ENCODE measurements at regions not wholly inside any gene's neighbourhood (a gene's known extent, or its start where the extent isn't known, plus 50 kb on each side); places are given as distances from the start of the nearest gene placed in this dataset.

DNA sequence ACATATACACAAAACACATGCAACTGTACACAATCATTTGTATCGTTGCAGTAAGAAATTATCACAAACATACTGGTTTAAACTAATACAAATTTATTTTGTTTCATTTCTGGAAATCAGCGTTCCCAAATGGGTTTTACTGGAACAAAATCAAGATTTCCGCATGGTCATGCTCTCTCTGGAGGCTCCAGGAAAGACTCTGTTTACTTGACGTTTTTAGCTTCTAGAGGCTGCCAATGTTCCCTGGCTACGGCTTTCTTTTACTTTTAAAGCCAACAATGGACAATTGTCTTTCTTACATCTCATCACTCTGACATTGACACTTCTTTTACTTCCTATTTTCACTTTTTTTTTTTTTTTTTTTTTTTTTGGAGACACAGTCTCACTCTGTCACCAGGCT lies 793.1 kb downstream of the CDH9 start:
- H3K27ac ChIP-seq: no peak overlapping the region
- no peak overlapping the region for H3K4me3 ChIP-seq
- 57% methylated on average over 5 of the region's 5 CpGs for WGBS
- no peaks in the 10 kb centered on the region for H3K36me3 ChIP-seq
- TF ChIP-seq CTCF (IDR thresholded peaks at IDR 0.05) (no peak), POLR2AphosphoS5 (IDR thresholded peaks at IDR 0.05) (no peak), POLR2A (IDR thresholded peaks at IDR 0.05) (no peak), EP300 (IDR thresholded peaks at IDR 0.05) (no peak)
- no peak for DNase-seq (ENCODE audit: low spot score in 2 of 2)
- no peaks in the 10 kb centered on the region for H3K4me1 ChIP-seq
- no peaks in the 10 kb centered on the region for H3K9me3 ChIP-seq
- H3K27me3 ChIP-seq: no peaks in the 10 kb centered on the region

DNA sequence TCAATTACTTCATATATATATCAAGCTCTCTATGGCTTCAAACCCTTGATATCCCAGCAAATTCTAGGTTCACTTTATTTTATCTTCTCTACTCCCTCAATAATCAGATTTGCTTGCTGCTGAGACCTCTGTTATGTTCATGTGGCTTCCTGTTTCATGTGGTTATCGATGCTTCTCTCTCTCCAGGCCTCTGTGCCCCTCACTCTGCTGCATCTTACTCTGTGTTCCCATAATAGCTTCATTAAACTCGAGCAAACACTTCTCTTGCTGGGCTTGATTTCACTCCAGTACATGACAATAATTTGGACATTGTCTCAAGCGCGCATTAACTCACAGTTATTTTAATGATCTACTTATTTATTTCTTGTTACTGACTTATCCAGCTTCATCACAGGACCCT lies 798.8 kb downstream of the CDH9 start:
- Histone ChIP-seq H3K27ac (no peak overlapping the region), H3K4me1 (no peaks in the 10 kb centered on the region), H3K36me3 (no peaks in the 10 kb centered on the region), H3K9me3 (no peaks in the 10 kb centered on the region), H3K4me3 (no peak overlapping the region), H3K27me3 (no peaks in the 10 kb centered on the region)
- WGBS: 77% methylated on average over 4 of the region's 4 CpGs
- TF ChIP-seq CTCF (IDR thresholded peaks at IDR 0.05) (no peak), POLR2A (IDR thresholded peaks at IDR 0.05) (no peak), POLR2AphosphoS5 (IDR thresholded peaks at IDR 0.05) (no peak), EP300 (IDR thresholded peaks at IDR 0.05) (no peak)
- DNase-seq (ENCODE audit: low spot score in 2 of 2): no peak

DNA sequence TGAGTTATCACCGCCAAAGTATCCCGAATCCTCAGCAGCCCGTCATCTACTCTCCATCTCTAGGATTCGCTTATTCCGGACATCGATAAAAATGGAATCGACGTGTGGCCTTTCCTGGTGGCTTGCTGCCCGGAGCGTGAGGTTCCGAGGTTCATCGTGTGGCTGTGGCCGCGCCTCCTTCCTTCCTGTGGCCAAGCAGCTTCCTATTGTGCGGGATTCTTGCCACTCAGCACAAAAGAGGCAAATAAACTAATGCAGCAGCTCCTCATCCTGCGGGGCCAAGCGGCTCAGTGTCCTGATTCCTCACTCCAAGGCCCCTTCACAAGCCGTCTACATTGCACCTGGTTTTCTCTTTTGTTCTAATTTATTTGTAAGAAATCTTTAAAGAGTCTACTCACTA lies 800.9 kb downstream of the CDH9 start:
- no peak overlapping the region for H3K4me3 ChIP-seq
- H3K4me1 ChIP-seq: no peaks in the 10 kb centered on the region
- WGBS: 96% methylated on average over 18 of the region's 18 CpGs
- no peaks in the 10 kb centered on the region for H3K9me3 ChIP-seq
- no peak for DNase-seq (ENCODE audit: low spot score in 2 of 2)
- no peaks in the 10 kb centered on the region for H3K36me3 ChIP-seq
- H3K27ac ChIP-seq: no peak overlapping the region
- no peaks in the 10 kb centered on the region for H3K27me3 ChIP-seq
- TF ChIP-seq EP300 (IDR thresholded peaks at IDR 0.05) (no peak), CTCF (IDR thresholded peaks at IDR 0.05) (no peak), POLR2A (IDR thresholded peaks at IDR 0.05) (no peak), POLR2AphosphoS5 (IDR thresholded peaks at IDR 0.05) (no peak)

DNA sequence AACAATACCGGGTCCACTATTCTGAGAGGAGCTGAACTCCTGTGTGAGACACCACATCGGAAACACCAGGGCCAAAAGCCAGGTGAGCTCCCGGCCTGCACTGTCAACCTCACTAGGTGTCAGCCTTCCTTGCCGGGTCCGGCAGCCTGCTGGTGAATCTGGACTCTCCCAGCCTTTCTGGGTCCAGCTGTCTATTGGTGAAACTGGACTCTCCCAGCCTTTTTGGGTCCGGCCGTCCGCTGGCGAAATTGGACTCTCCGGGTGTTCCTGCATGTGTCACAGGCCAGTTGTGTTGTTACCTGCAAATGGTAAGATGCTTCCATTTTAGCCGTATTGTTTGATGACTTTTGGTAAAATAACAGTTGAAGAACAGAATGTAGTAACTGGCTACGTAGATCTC lies 801.5 kb downstream of the CDH9 start:
- H3K27me3 ChIP-seq: no peaks in the 10 kb centered on the region
- no peaks in the 10 kb centered on the region for H3K4me1 ChIP-seq
- H3K9me3 ChIP-seq: no peaks in the 10 kb centered on the region
- no peak overlapping the region for H3K4me3 ChIP-seq
- DNase-seq (ENCODE audit: low spot score in 2 of 2): no peak
- no peak overlapping the region for H3K27ac ChIP-seq
- 95% methylated on average over 12 of the region's 12 CpGs for WGBS
- H3K36me3 ChIP-seq: no peaks in the 10 kb centered on the region
- no peak for TF ChIP-seq EP300 (IDR thresholded peaks at IDR 0.05)

GRCh38 chr5:26232706-26233105 lies 805.7 kb downstream of the CDH9 start:
- Histone ChIP-seq H3K36me3 (no peaks in the 10 kb centered on the region), H3K27ac (no peak overlapping the region), H3K9me3 (no peaks in the 10 kb centered on the region), H3K4me3 (no peak overlapping the region), H3K4me1 (no peaks in the 10 kb centered on the region), H3K27me3 (no peaks in the 10 kb centered on the region)
- no peak for DNase-seq (ENCODE audit: low spot score in 2 of 2)
- 100% methylated on average over 1 of the region's 8 CpGs for WGBS
- TF ChIP-seq POLR2AphosphoS5 (IDR thresholded peaks at IDR 0.05): no peak
- TF ChIP-seq POLR2A (IDR thresholded peaks at IDR 0.05): no peak
- TF ChIP-seq EP300 (IDR thresholded peaks at IDR 0.05): no peak
- no peak for TF ChIP-seq CTCF (IDR thresholded peaks at IDR 0.05)

DNA sequence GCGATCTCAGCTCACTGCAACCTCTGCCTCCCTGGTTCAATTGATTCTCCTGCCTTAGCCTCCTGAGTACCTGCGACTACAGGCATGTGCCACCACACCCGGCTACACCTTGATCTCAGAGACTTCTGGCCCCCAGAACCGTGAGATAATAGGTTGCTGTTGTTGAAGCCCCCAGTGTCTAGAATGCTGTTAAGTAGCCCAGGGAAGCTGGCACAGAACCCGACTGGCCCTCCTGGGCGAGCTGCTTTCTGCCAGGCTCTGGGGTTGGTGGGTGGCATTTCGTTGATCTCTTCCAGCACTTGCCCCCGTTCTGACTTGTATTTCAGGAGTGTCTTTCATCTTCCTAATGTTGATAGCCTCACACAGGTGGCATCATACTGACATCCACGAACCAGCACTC lies 807.1 kb downstream of the CDH9 start:
- TF ChIP-seq POLR2AphosphoS5 (IDR thresholded peaks at IDR 0.05) (no peak), CTCF (IDR thresholded peaks at IDR 0.05) (no peak), EP300 (IDR thresholded peaks at IDR 0.05) (no peak), POLR2A (IDR thresholded peaks at IDR 0.05) (no peak)
- Histone ChIP-seq H3K9me3 (no peaks in the 10 kb centered on the region), H3K27ac (no peak overlapping the region), H3K27me3 (no peaks in the 10 kb centered on the region), H3K36me3 (no peaks in the 10 kb centered on the region), H3K4me1 (no peaks in the 10 kb centered on the region), H3K4me3 (no peak overlapping the region)
- no peak for DNase-seq (ENCODE audit: low spot score in 2 of 2)
- 83% methylated on average over 9 of the region's 9 CpGs for WGBS

All from suprapubic skin (tissue), 4 donors.